ENCODE measurements at regions not wholly inside any gene's neighbourhood (a gene's known extent, or its start where the extent isn't known, plus 50 kb on each side); places are given as distances from the start of the nearest gene placed in this dataset.

GRCh38 chrX:39894683-39895082, 203.1 kb downstream of the BCOR start:
- TF ChIP-seq CTCF (IDR thresholded peaks at IDR 0.05) (no peak), POLR2A (IDR thresholded peaks at IDR 0.05) (no peak)

All from thyroid gland (tissue), 4 donors.